ENCODE measurements at regions not wholly inside any gene's neighbourhood (a gene's known extent, or its start where the extent isn't known, plus 50 kb on each side); places are given as distances from the start of the nearest gene placed in this dataset.

DNA sequence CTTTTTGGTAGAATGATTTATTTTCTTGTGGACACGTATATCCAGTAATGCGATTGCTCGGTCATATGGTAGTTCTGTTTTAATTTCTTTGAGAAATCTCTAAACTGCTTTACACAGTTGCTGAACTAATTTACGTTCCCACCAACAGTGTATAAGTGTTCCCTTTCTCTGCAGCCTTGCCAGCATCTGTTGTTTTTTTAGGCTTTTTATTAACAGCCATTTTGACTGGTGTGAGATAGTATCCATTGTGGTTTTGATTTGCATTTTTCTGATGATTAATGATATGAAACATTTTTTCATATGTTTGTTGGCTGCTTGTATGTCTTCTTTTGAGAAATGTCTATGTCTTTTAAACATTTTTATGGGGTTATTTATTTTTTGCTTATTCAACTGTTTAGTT lies 196.7 kb downstream of the MOXD1 start:
- CTCF ChIA-PET (ENCODE audit: partially characterized antibody), result interaction anchor here (1.2 kb wide), 1 partner anchor 17 kb away, joined by 5 read pairs; no protein-coding TSS in a partner anchor
- TF ChIP-seq TAF7 (optimal IDR thresholded peaks at IDR 0.05; ENCODE audit: borderline replicate concordance, low read depth, low read length), result no peak
- no peak for TF ChIP-seq SRF (IDR thresholded peaks at IDR 0.05; ENCODE audit: low read depth, low read length)
- TF ChIP-seq GABPA (IDR thresholded peaks at IDR 0.05; ENCODE audit: borderline replicate concordance, insufficient read depth, low read length), result no peak
- no peak for TF ChIP-seq RNF2 (IDR thresholded peaks at IDR 0.05; ENCODE audit: borderline replicate concordance, low read depth, low read length, missing control alignments, poor library complexity, severe bottlenecking)
- TF ChIP-seq TBP (IDR thresholded peaks at IDR 0.05; ENCODE audit: low read depth, low read length), result no peak
- TF ChIP-seq TAF1 (IDR thresholded peaks at IDR 0.05; ENCODE audit: low read depth, low read length), result no peak
- no peak for TF ChIP-seq CTBP2 (IDR thresholded peaks at IDR 0.05; ENCODE audit: borderline replicate concordance, insufficient read depth, insufficient read length, low read length)
- TF ChIP-seq, protein P1, sequence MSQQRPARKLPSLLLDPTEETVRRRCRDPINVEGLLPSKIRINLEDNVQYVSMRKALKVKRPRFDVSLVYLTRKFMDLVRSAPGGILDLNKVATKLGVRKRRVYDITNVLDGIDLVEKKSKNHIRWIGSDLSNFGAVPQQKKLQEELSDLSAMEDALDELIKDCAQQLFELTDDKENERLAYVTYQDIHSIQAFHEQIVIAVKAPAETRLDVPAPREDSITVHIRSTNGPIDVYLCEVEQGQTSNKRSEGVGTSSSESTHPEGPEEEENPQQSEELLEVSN (IDR thresholded peaks at IDR 0.05), result no peak
- TF ChIP-seq JUN (IDR thresholded peaks at IDR 0.05; ENCODE audit: low read depth, low read length), result no peak
- no peak for TF ChIP-seq PHF8 (conservative IDR thresholded peaks at IDR 0.05; ENCODE audit: low read depth, low read length)
- TF ChIP-seq BCL11A (IDR thresholded peaks at IDR 0.05; ENCODE audit: low read depth in 2 of 2, low read length in 2 of 2), result no peak
- TF ChIP-seq KDM4A (IDR thresholded peaks at IDR 0.05; ENCODE audit: low read depth, low read length, severe bottlenecking), result no peak
- TF ChIP-seq SIX5 (IDR thresholded peaks at IDR 0.05; ENCODE audit: low read depth, low read length), result no peak
- TF ChIP-seq NANOG (IDR thresholded peaks at IDR 0.05; ENCODE audit: insufficient read depth, low read depth, low read length, poor library complexity, severe bottlenecking), result no peak

More for the DNA sequence above, 196.7 kb downstream of the MOXD1 start:
- H3K4me1 ChIP-seq (replicated peaks in 1 of 4; ENCODE audit: control insufficient read depth in 3 of 4, insufficient read depth in 4 of 4, low read length in 3 of 4), result no peaks in the 10 kb centered on the region
- H4K8ac ChIP-seq (ENCODE audit: extremely low read depth, insufficient read depth, low read length), result no peak overlapping the region
- no peaks in the 10 kb centered on the region for H3K79me1 ChIP-seq (ENCODE audit: low read depth, low read length)
- DNase-seq (ENCODE audit: low read depth in 1 of 2, low spot score in 2 of 2) (no peak), FAIRE-seq (no peak)
- no peaks in the 10 kb centered on the region for H4K20me1 ChIP-seq (replicated peaks in 1 of 2; ENCODE audit: control insufficient read depth in 1 of 2, insufficient read depth in 2 of 2, low read length in 2 of 2)
- no peak overlapping the region for H3K4ac ChIP-seq (replicated peaks; ENCODE audit: insufficient read length, low read depth, low read length)
- H3K23ac ChIP-seq (ENCODE audit: insufficient read length), result no peak overlapping the region
- H4K91ac ChIP-seq (replicated peaks; ENCODE audit: insufficient read length, low read length), result no peak overlapping the region
- POLR2A ChIA-PET (ENCODE audit: partially characterized antibody), result no interaction called here
- no peaks in the 10 kb centered on the region; a peak in 1 of 7 replicates for H3K27me3 ChIP-seq (replicated peaks in 1 of 4; ENCODE audit: control insufficient read depth in 3 of 4, extremely low read depth in 1 of 4, insufficient read depth in 3 of 4, low read length in 3 of 4)
- H3K18ac ChIP-seq (ENCODE audit: extremely low read depth, low read length), result no peak overlapping the region
- no peak overlapping the region for H3K56ac ChIP-seq (replicated peaks; ENCODE audit: insufficient read length, low read depth, low read length)
- no peak overlapping the region for H2AK5ac ChIP-seq (ENCODE audit: low read depth, low read length)
- no peak overlapping the region for H2BK120ac ChIP-seq (replicated peaks; ENCODE audit: low read depth, low read length)
- no peaks in the 10 kb centered on the region for H3K79me2 ChIP-seq (ENCODE audit: control insufficient read depth in 1 of 2, insufficient read depth in 2 of 2, low read length in 2 of 2)
- no peaks in the 10 kb centered on the region for H3K23me2 ChIP-seq (ENCODE audit: low read depth, low read length)
- H2BK15ac ChIP-seq (ENCODE audit: low read length), result no peak overlapping the region
- H3K14ac ChIP-seq (ENCODE audit: insufficient read length), result no peak overlapping the region
- H3K4me3 ChIP-seq (ENCODE audit: extremely low read depth in 1 of 4, insufficient read depth in 2 of 4, low read depth in 3 of 4, low read length in 4 of 4), result no peak overlapping the region
- no peak overlapping the region for H4K5ac ChIP-seq (ENCODE audit: insufficient read length, low read depth, low read length)
- 98% methylated on average over 4 of the region's 4 CpGs; no CpG with 5 or more reads in 1 of the 2 experiments for WGBS, 2 experiments (ENCODE audit: extremely low coverage in 1 of 2, insufficient coverage in 1 of 2, insufficient read length in 1 of 2, insufficient replicate concordance in 2 of 2, low coverage in 1 of 2, low lambda C conversion rate in 2 of 2, missing lambda C conversion rate in 1 of 2)
- H2AFZ ChIP-seq (ENCODE audit: low read length), result no peak overlapping the region
- no peak overlapping the region for H3K4me2 ChIP-seq (ENCODE audit: insufficient read depth in 1 of 2, low read depth in 2 of 2, low read length in 2 of 2)
- no peak overlapping the region for H3K27ac ChIP-seq (ENCODE audit: low read depth, low read length)
- no peaks in the 10 kb centered on the region for H3K9me3 ChIP-seq (ENCODE audit: insufficient read depth in 2 of 2, low read depth in 1 of 2, low read length in 1 of 2)
- H3K9ac ChIP-seq (replicated peaks in 1 of 4; ENCODE audit: extremely low read depth in 1 of 4, low read depth in 3 of 4, low read length in 3 of 4), result no peak overlapping the region
- H2BK12ac ChIP-seq (ENCODE audit: low read depth, low read length), result no peak overlapping the region
- H3K36me3 ChIP-seq (ENCODE audit: control insufficient read depth in 2 of 4, insufficient read depth in 4 of 4, low read length in 3 of 4), result no peaks in the 10 kb centered on the region
- H2BK20ac ChIP-seq (ENCODE audit: low read length), result no peak overlapping the region
- no peak overlapping the region for H2BK5ac ChIP-seq (ENCODE audit: low read depth, low read length)

All from H1 (cell line).